DOHH2 (cell line): ENCODE measurements at regions not wholly inside any gene's neighbourhood (a gene's known extent, or its start where the extent isn't known, plus 50 kb on each side); places are given as distances from the start of the nearest gene placed in this dataset.

ENCODE experiments used
- H3F3A ChIP-seq: fragments of 200-600 bp; sonication (generic), shearing (Covaris generic); 2 replicates; pipeline ENCODE4 v1.6.0; 2016; ENCODE audit warnings: antibody characterized with exemption, mild to moderate bottlenecking; ENCODE audit not compliant: control insufficient read depth, insufficient read depth
- H3K27ac ChIP-seq: fragments of 200-600 bp; sonication (generic); 2 replicates; pipeline ENCODE4 v1.5.1; 2014; ENCODE audit warnings: low read depth, mild to moderate bottlenecking, low read length, moderate library complexity
- H3K27me3 ChIP-seq: fragments of 200-600 bp; sonication (generic); 2 replicates; pipeline ENCODE4 v1.6.1; 2014; ENCODE audit warnings: mild to moderate bottlenecking, low read length, mixed read lengths; ENCODE audit not compliant: control insufficient read depth
- H3K36me3 ChIP-seq: fragments of 200-600 bp; sonication (generic); 2 replicates; pipeline ENCODE4 v1.6.1; 2014; ENCODE audit warnings: mild to moderate bottlenecking, low read length, moderate library complexity, mixed read lengths; ENCODE audit not compliant: control insufficient read depth
- H3K4me1 ChIP-seq: fragments of 200-600 bp; sonication (generic); 2 replicates; pipeline ENCODE4 v1.6.1; 2014; ENCODE audit warnings: mild to moderate bottlenecking, low read length, mixed read lengths; ENCODE audit not compliant: control insufficient read depth
- H3K4me2 ChIP-seq: fragments of 200-600 bp; sonication (generic); 2 replicates; pipeline ENCODE4 v1.6.0; 2014; ENCODE audit warnings: mild to moderate bottlenecking, low read length, moderate library complexity
- H3K4me3 ChIP-seq: fragments of 200-600 bp; sonication (generic); 2 replicates; pipeline ENCODE4 v1.5.1; 2014; ENCODE audit warnings: mild to moderate bottlenecking, low read length, mixed read lengths
- H3K79me2 ChIP-seq: fragments of 200-600 bp; sonication (generic); 2 replicates; pipeline ENCODE4 v1.6.1; 2014; ENCODE audit warnings: mild to moderate bottlenecking, low read length, mixed read lengths; ENCODE audit not compliant: control insufficient read depth
- H3K9me2 ChIP-seq: fragments of 200-600 bp; sonication (generic); replicated peaks from 2 replicates; pipeline ENCODE4 v1.6.1; 2014; ENCODE audit warnings: mild to moderate bottlenecking, low read length, mixed read lengths; ENCODE audit not compliant: control insufficient read depth
- H3K9me3 ChIP-seq: fragments of 200-600 bp; sonication (generic); 2 replicates; pipeline ENCODE4 v1.6.1; 2014; ENCODE audit warnings: antibody characterized with exemption, low read length, mixed read lengths; ENCODE audit not compliant: control insufficient read depth, insufficient read depth
- H4K20me1 ChIP-seq: fragments of 200-600 bp; sonication (generic); 2 replicates; pipeline ENCODE4 v1.6.0; 2014; ENCODE audit warnings: low read depth, mild to moderate bottlenecking, antibody characterized with exemption, low read length, moderate library complexity; ENCODE audit not compliant: control insufficient read depth, insufficient read depth
- EZH2phosphoT487 ChIP-seq: fragments of 200-600 bp; sonication (generic); IDR thresholded peaks from 2 replicates; pipeline ENCODE4 v1.6.1; 2017; ENCODE audit warnings: borderline replicate concordance, mild to moderate bottlenecking, antibody characterized with exemption, low read length, moderate library complexity, mixed read lengths
- TF ChIP-seq, protein P1 (sequence below): fragments of 200-600 bp; sonication (generic); IDR thresholded peaks from one replicate; pipeline ENCODE4 v1.5.1; 2014; ENCODE audit warnings: antibody characterized with exemption, mild to moderate bottlenecking, low read depth, low read length; ENCODE audit not compliant: poor library complexity, severe bottlenecking

DNA sequence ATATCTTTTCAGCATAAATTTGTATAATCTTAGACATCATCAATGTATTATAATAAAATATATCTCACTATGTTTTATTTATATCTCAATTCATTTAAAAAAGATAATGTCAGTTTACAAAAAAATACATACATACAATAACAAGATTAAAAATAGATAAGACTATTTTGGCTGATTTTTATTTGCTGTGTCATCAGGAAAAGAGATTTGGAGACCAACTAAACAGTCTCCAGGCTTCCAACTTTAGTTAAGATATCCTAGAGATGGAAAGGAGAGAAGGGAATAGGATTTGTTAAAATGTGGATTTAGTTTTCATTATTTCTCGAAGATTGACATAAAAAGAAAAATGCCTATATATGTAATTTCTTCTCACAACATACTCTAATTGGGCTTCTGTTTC lies 433.8 kb upstream of the TOM1L1 start:
- TF ChIP-seq EZH2phosphoT487: no peak
- TF ChIP-seq, protein P1, sequence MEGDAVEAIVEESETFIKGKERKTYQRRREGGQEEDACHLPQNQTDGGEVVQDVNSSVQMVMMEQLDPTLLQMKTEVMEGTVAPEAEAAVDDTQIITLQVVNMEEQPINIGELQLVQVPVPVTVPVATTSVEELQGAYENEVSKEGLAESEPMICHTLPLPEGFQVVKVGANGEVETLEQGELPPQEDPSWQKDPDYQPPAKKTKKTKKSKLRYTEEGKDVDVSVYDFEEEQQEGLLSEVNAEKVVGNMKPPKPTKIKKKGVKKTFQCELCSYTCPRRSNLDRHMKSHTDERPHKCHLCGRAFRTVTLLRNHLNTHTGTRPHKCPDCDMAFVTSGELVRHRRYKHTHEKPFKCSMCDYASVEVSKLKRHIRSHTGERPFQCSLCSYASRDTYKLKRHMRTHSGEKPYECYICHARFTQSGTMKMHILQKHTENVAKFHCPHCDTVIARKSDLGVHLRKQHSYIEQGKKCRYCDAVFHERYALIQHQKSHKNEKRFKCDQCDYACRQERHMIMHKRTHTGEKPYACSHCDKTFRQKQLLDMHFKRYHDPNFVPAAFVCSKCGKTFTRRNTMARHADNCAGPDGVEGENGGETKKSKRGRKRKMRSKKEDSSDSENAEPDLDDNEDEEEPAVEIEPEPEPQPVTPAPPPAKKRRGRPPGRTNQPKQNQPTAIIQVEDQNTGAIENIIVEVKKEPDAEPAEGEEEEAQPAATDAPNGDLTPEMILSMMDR: no peak

DNA sequence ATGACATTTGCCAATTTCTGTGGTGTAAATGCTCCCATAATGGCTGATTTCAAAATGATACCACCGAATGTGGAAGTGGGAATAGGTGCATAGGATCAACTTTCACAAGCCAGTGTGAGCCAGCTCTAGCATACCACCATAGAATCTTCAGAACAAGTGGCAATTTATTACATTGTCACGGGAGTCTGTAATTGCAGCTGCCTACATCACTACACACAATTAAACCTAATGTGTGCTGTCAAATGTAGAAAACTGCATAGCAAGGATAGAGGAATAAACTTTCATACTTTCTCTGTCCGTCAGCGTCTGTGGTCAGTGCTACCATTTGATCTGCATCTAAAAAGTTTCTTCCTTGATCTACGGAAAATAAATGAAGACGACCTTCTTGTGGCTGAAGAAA lies 417.8 kb upstream of the TOM1L1 start:
- no peaks in the 10 kb centered on the region for H3K9me2 ChIP-seq
- H3K27me3 ChIP-seq: no peaks in the 10 kb centered on the region
- TF ChIP-seq, protein P1: no peak
- TF ChIP-seq EZH2phosphoT487: no peak
- no peak overlapping the region for H3K4me3 ChIP-seq
- no peaks in the 10 kb centered on the region for H3K79me2 ChIP-seq
- no peaks in the 10 kb centered on the region for H4K20me1 ChIP-seq
- H3F3A ChIP-seq: no peaks in the 10 kb centered on the region
- H3K4me1 ChIP-seq: no peaks in the 10 kb centered on the region
- H3K27ac ChIP-seq: no peak overlapping the region
- no peaks in the 10 kb centered on the region; the same call in 1 of the 2 replicates for H3K9me3 ChIP-seq
- H3K4me2 ChIP-seq: no peak overlapping the region
- H3K36me3 ChIP-seq: no peaks in the 10 kb centered on the region

More for the DNA sequence above, 433.8 kb upstream of the TOM1L1 start:
- Histone ChIP-seq H3K9me3 (no peaks in the 10 kb centered on the region), H3K4me1 (no peaks in the 10 kb centered on the region), H4K20me1 (no peaks in the 10 kb centered on the region), H3K79me2 (no peaks in the 10 kb centered on the region), H3K27ac (no peak overlapping the region), H3K36me3 (no peaks in the 10 kb centered on the region), H3F3A (no peaks in the 10 kb centered on the region), H3K27me3 (no peaks in the 10 kb centered on the region), H3K9me2 (no peaks in the 10 kb centered on the region), H3K4me2 (no peak overlapping the region), H3K4me3 (no peak overlapping the region)

DNA sequence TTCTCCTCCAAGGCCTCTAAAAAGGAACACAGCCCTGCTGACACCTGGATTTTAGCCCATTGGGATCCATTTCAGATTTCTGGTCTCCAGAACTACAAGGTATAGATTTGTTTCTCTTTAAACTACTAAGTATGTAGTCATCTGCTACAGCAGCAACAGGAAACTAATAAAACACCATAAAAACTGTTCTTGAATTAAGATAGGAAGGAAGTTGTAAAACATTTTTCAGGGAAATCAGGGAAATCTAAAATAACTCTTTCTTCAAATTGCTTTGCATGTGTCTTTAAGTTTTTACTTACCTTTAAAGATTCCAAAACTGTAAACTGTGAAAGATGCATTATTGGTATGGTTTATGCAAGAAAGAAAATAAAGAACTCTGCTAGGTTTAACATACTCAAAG lies 407.0 kb upstream of the TOM1L1 start:
- Histone ChIP-seq H3F3A (no peaks in the 10 kb centered on the region), H3K9me2 (no peaks in the 10 kb centered on the region), H3K27ac (no peak overlapping the region), H3K4me1 (no peaks in the 10 kb centered on the region), H4K20me1 (no peaks in the 10 kb centered on the region), H3K79me2 (no peaks in the 10 kb centered on the region), H3K36me3 (no peaks in the 10 kb centered on the region), H3K4me2 (no peak overlapping the region), H3K4me3 (no peak overlapping the region), H3K27me3 (no peaks in the 10 kb centered on the region), H3K9me3 (no peaks in the 10 kb centered on the region)
- TF ChIP-seq, protein P1: no peak
- no peak for TF ChIP-seq EZH2phosphoT487
